AG04449 (cell line): ENCODE measurements at regions not wholly inside any gene's neighbourhood (a gene's known extent, or its start where the extent isn't known, plus 50 kb on each side); places are given as distances from the start of the nearest gene placed in this dataset.

ENCODE experiments used
- CTCF ChIA-PET: fragments of 350-600 bp; formaldehyde crosslinking; extraction: SDS; loops from one replicate; lab custom pipeline; 2021; ENCODE audit warnings: antibody characterized with exemption; lab: Yijun Ruan, JAX
- POLR2A ChIA-PET: fragments of 400-600, 350-600 bp; formaldehyde crosslinking; extraction: SDS; loops from one replicate; lab custom pipeline; 2020; ENCODE audit warnings: antibody characterized with exemption, inconsistent platforms; lab: Yijun Ruan, JAX
- DNase-seq: peaks from one replicate; pipeline ENCODE4 v3.0.0-alpha.2; 2010; ENCODE audit warnings: low read depth, low spot score
- H3K4me3 ChIP-seq: 2 replicates; pipeline ENCODE4 v1.5.1; 2011; ENCODE audit warnings: low read depth, mild to moderate bottlenecking, control low read depth, low read length
- TF ChIP-seq, protein P1 (sequence below): IDR thresholded peaks from one replicate; pipeline ENCODE4 v1.5.1; 2011; ENCODE audit warnings: mild to moderate bottlenecking, moderate library complexity, low read length, control low read depth, inconsistent platforms; ENCODE audit not compliant: insufficient read depth; ENCODE audit errors: missing control alignments

DNA sequence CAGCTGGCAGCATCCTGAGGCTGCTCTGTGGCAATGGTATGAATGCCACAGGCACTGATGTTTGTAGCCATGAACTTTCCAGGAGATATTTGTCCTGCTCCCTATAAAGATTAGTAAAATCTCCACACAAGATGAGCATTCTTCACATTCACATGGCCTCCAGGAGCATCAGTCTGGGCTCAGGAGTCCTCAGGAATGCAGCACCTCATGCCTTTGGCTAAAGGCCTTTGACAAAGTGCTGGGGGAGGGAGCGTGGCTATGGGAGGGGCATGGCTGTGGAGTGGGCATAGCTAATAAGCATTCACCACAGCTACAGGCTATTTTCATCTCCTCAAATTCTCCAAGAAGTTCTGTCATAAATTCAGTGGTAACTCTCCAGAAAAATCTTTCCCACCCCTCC is 90.5 kb upstream of the LY86 start:
- CTCF ChIA-PET, result no interaction called here
- H3K4me3 ChIP-seq, result no peak overlapping the region
- TF ChIP-seq, protein P1, sequence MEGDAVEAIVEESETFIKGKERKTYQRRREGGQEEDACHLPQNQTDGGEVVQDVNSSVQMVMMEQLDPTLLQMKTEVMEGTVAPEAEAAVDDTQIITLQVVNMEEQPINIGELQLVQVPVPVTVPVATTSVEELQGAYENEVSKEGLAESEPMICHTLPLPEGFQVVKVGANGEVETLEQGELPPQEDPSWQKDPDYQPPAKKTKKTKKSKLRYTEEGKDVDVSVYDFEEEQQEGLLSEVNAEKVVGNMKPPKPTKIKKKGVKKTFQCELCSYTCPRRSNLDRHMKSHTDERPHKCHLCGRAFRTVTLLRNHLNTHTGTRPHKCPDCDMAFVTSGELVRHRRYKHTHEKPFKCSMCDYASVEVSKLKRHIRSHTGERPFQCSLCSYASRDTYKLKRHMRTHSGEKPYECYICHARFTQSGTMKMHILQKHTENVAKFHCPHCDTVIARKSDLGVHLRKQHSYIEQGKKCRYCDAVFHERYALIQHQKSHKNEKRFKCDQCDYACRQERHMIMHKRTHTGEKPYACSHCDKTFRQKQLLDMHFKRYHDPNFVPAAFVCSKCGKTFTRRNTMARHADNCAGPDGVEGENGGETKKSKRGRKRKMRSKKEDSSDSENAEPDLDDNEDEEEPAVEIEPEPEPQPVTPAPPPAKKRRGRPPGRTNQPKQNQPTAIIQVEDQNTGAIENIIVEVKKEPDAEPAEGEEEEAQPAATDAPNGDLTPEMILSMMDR, result no peak
- POLR2A ChIA-PET, result no interaction called here
- DNase-seq, result no peak

DNA sequence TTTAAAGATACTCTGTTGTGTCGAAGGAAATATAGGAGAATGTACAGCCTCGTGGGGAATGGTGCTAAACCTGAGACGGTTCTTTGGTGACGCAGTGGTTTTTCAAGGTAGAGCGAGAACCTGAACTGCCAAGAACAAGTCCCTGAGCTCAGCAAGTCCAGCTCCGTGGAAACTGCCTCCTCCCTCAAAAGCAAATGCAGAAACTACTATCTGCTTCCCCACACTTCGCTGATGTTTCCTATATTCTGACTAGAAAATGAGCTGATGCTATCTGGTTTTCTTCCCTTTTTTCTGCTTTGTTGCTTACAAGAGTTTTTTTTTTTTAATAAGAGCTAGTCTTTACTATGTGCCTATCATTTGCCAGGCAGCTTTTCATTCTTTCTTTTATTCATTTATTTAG is 85.3 kb upstream of the LY86 start:
- CTCF ChIA-PET, result no interaction called here
- no peak for DNase-seq
- POLR2A ChIA-PET, result no interaction called here
- H3K4me3 ChIP-seq, result no peak overlapping the region
- TF ChIP-seq, protein P1, result no peak

DNA sequence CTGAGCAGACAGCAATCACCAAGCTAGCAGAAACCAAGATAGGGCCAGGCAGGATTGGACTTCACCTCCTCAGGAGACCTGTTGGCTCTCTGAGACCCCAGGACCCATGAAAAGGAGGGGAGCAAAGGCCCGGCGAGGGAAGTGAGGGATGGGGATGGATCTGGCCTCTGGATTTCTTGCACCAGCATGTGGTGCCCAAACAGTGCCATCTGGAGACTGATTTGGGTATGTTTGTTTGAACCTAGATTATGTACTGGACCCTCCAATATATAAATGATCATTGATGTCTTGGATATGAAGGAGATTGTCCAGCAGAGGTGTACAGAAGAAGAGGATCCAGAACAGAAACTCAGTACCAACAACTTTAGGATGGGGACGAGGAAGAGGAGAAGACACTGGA is 83.4 kb upstream of the LY86 start:
- ChIA-PET CTCF (no interaction called here), POLR2A (no interaction called here)
- TF ChIP-seq, protein P1, result no peak
- DNase-seq, result no peak
- no peak overlapping the region for H3K4me3 ChIP-seq

DNA sequence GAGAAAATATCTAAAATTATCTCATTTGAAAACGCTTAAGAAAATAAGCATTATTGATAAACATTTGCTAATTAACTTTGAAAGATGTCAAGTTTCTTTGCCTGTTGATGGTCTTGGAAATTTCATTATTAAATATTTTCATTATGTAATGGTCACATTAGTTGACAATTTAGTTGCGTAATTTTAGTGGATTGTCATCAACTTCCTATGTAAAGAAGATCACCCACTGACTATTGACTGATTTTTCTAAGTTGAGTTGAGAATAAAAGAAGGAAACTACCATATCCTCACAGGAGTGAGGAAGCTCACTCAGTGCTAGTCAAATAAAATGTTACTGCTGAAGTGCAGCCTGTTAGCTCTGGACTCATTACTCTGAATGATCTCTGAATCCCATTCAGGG is 79.9 kb upstream of the LY86 start:
- ChIA-PET POLR2A (no interaction called here), CTCF (interaction anchor here (0.8 kb wide), 1 partner anchor 39 kb away, joined by 3 read pairs; no protein-coding TSS in a partner anchor)
- no peak overlapping the region for H3K4me3 ChIP-seq
- no peak for DNase-seq
- TF ChIP-seq, protein P1, result no peak

DNA sequence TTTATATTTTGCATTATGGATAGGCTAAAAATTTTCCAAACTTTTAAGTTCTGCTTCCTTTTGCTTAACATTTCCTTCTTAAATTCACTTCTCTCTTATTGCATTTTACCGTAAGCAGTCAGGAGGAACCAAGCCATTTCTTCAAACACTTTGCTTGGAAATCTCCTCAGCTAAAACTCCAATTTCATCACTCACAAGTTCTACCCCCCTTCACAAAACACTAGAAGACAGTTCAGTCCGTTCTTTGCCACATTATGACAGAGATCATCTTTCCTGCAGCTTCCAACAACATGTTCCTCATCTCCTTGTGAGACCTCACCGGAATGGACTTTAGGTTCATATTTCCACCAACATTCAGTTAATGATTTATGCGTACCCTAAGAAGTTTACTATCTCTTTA is 79.2 kb upstream of the LY86 start:
- no peak for DNase-seq
- POLR2A ChIA-PET, result no interaction called here
- TF ChIP-seq, protein P1, result no peak
- no peak overlapping the region for H3K4me3 ChIP-seq
- CTCF ChIA-PET, result interaction anchor here (0.8 kb wide), 1 partner anchor 38 kb away, joined by 3 read pairs; no protein-coding TSS in a partner anchor

DNA sequence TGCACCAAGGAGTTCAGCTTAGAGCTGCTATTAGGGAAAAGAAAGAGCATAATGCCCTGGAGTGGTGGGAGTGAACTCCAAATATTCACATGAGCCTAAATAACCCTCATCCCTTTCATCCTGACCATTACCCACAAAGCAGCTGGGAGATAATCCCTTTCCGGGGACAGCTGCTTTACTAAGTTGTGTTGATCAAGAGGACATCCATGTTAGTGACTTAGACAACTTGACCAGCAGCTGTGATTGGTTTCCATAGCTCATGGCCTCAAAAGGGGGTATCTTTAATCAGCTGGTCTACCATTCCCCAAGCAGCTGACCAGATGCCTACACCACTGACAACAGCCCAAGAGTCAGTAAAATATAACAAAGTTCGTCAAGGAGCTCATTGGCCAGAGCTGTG is 75.8 kb upstream of the LY86 start:
- CTCF ChIA-PET, result no interaction called here
- H3K4me3 ChIP-seq, result no peak overlapping the region
- POLR2A ChIA-PET, result no interaction called here
- DNase-seq, result no peak
- TF ChIP-seq, protein P1, result no peak
